ENCODE measurements at regions not wholly inside any gene's neighbourhood (a gene's known extent, or its start where the extent isn't known, plus 50 kb on each side); places are given as distances from the start of the nearest gene placed in this dataset.

- TF ChIP-seq EZH2 (IDR thresholded peaks at IDR 0.05; ENCODE audit: borderline replicate concordance, insufficient read depth, low read depth, low read length, poor library complexity, severe bottlenecking) (no peak), CTCF (IDR thresholded peaks at IDR 0.05) (no peak)
These were observed 58.1 kb upstream of the PELI1 start for GRCh38 chr2:64202206-64202845.

All from B cell (primary cell).